ENCODE measurements at regions not wholly inside any gene's neighbourhood (a gene's known extent, or its start where the extent isn't known, plus 50 kb on each side); places are given as distances from the start of the nearest gene placed in this dataset.

DNA sequence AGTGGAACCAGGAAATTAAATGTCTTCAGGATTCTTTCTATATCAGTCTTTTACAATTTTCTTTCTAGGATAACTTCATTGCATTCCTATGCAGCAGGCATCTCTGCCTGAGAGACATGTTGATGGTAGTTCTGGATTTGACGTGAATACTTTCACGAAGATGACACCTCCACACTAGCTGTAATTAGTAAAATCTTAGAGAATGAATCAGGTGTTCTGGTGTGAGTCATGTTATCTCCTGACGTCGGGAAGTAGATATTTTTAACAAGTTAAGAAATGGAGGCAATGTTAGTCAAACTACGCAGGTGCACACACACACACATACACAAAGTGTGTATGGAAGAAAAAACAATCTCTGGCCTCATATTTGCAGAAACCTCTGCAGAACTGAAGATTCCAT is 1661.3 kb upstream of the MIR17HG start:
- no peak for DNase-seq

DNA sequence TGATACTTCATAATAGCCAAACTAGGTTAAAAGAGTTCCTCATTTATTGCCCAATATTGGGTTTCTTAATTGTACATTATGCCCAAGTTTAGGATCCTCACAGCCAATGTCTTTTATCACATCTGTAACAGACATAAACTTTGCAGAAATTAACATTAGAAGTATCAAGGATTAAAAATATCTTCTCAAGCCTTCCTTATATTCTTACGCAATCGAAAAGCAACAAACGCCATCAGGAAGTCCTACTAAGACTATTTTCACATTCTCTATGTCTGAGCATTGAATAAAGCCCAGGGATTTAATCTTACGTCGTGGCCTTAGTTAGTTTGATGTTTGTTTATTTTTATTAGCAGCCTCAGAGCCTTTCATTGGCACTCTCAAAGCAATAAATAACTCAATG is 1660.4 kb upstream of the MIR17HG start:
- DNase-seq, result no peak

DNA sequence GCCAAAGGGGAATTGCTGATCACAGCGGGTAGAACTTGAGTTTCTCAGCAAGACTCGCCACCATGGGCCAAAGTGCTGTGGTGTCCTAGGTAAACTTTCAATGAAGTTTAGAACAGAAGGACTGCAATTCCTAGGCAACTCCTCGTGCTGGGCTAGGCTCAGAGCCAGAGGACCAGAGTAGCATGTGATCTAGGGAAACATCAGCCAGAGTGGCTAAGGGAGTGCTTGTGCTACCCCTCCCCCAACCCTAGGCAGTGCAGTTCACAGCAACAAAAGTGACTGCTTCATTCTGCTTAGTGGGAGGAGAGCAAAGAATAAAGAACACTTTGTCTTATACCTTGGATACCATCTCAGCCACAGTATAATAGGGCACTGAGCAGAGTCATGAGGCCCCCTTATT is 1658.6 kb upstream of the MIR17HG start:
- no peak for DNase-seq

DNA sequence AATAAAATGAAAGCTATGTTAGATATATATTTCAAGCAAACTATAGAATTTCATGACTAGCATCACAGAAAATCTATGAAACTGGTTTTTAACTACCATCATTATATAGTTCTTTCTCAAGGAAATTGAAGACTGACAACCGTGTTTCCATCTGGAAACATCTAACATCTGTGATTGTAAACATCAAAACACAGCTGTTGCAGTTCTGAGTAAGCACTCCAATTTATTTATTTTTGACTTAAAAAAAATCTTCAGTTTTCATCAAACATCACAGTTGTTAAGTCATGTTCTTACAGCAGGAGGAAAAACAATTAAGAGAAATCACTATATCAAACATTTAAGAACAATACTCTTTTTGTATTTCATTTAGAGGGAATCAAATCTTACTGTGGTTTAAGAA is 1653.0 kb upstream of the MIR17HG start:
- DNase-seq, result no peak

DNA sequence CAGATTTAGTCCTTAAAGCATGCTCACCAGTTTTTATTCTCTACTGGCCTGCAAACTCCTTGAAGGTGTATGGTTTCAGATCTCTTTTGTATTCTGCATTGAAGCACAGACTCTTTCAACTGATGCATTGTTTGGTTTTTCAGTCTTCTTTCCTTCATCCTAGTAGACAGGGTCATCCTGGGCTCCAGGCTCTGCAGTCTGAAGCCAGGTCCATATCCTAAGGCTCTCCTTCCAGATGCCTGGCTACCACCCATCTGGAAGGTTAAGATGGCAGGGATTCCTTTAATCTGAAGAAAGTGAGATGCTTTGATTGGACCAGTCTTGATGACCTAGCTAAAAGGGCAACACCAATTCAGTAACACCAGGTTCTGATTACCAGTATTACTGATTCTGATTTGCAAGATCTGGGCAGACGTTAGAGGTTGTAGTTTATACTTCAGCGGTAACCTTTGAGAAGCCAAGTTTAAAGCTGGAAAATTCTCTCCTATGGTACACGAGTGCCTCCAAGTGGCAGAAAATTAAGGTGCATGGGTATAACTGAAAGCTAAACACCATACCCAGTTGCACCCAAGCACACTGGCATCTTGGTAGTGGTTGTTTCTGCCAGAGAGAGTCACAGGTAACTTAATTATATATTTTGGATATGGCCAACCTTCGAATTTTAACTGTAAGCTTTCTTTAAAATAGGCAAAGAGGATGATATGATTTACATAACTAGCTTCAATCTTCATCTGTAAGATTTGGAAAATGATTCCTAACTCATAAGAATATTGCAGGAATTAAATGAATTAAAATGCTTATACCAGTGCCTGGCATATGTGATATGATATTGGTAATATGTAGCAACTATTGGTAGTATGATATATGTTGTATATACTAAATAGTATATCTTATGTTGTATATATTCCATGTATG is 1651.9 kb upstream of the MIR17HG start:
- no peak for DNase-seq

DNA sequence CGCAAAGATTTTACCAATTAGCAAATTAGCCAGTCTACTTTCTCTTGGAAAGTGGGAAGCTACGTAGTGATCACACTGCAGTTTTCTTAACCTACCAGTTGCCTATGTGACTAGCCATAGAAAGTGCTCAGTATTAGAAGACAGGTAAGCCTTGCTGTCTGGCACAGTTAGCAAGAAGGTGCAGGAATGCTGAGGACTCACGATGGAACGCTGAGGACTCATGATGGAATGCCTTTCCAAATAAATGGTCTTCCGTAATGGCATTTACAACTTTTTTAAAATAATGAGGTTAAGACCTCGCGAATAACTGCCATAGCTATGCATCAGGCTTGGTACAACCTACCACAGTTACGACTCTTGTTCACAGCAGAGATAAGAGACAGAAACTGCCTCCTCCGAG is 1645.6 kb upstream of the MIR17HG start:
- no peak for DNase-seq

DNA sequence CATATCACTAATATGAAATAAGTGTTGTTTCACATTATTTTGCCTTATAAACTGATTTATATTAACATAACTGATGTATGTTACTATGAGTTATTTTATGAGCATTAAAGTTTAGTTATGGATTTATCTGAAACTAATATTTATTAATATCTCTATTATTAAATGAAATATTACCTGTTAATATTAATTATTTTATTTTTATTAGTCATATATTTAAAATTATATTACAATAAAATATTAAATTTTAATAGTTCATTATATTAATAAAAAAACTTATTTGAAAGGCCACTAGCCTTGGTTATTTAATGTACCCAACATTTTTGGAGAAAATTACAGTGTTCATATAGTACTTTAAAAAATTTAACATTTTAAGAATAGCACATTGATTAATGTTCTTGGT is 1643.4 kb upstream of the MIR17HG start:
- no peak for DNase-seq

DNA sequence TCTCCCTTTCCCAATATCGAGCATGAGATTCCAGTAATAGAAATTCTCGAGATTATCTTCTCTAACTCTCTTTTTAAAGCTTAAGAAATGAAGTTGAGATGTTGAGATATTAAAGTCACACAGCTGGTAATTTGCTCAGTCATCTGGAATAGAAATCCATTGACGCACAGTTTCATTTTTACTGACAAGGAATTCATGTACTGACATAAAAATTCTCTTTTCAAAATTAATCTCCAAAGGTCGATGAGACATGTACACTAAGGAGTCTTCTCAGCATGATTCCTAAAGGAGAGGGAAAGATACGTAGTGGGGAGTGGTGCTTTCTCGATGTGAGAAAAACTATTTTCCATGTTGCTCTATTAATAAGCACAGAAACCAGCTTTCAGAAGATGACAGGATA is 1639.5 kb upstream of the MIR17HG start:
- DNase-seq, result no peak

DNA sequence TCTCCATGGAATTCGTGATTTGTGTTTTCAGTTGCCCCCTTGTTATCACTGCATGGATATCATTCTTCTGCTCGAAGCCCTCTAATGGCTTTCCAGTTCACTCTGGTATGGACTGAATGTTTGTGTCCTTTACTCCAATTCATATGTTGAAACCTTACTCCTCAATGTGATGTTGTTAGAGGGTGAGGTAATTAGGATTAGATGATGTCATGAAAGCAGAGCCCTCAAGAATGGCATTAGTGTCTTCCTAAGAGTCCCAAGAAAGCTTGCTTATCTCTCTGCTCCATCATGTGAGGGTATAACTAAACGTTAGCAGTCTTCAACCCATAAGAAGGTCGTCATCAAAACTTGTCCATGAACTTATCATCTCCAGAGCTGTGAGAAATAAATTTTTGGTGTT is 1626.3 kb upstream of the MIR17HG start:
- DNase-seq, result no peak

DNA sequence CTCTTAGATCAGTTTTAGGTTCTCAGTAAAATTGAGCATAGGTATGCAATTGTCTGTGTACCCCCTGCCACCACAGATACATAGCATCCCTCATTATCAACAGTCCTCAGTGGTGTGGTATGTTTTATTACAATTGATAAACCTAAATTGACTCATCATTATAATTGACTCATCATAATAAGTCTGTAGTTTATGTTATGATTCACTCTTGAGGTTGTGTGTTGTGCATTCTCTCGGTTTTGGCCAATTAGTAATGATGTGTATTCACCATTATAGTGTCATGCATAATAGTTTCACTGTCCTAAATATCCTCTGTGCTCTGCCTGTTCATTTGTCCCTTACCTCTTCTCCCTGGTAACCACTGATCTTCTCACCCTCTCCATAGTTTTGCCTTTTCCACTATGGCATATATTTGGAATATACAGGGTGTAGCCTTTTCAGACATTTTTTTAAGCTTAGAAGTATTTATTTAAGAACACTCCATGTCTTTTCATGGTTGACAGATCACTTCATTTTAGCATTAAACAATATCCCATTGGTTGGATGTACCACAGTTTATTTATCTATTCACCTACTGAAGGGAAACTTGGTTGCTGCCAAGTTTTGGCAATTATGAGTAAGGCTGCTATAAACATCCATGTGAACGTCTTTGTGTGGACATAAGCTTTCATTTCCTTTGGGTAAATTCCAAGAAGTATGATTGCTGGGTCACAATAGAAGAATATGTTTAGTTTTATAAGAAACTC is 1620.6 kb upstream of the MIR17HG start:
- DNase-seq, result no peak

DNA sequence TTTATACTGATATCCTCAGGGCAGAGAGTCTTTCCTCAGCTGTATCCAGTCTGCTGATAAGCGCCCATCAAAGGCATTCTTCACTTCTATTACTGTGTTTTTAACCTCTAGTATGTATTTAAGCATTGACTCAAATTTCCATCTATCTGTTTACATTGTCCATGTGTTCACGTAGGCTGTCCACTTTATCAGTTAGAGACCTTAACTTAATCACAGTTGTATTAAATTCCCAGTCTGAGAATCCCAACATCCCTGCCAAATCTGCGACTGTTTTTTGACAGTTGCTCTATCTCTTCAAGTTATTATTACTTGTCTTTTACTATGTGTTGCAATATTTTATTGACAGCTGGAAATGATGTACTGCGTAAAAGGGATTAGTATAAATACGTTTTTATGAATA is 1613.7 kb upstream of the MIR17HG start:
- DNase-seq, result no peak

DNA sequence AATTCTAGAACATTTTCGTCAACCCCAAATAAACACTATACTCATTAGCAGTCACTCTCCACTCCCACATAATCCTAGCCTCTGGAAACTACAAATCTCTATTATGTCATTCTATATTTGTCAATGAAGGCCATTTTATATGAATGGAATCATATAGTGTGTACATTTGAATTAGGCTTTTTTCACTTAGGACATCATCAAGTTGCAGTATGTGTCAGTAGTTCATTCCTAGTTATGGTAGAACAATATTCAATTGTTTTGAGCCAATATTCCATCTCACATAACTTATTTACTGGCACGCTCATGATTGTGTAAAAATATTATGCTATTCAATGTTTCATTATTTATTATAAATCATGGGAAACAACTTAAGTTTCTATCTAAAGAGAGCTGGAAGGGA is 1610.4 kb upstream of the MIR17HG start:
- no peak for DNase-seq

DNA sequence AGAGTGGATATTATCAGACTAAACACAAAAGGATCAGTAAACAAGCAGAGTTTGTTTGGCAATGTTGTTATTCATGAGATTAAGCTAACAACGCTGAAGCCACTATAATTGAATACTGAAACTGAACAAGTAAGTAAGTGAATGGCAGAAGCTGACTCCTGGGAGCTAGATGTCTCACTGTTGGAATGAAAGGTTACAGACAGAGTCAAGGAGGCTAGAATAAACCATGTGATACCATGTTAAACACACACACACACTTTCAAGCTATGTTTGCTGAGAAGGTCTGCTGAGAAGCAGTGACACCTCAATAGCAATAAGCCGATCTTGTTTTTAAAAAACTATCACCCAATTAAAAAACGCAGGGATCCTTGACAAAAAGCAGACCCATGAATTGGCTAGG is 1609.4 kb upstream of the MIR17HG start:
- DNase-seq, result no peak

DNA sequence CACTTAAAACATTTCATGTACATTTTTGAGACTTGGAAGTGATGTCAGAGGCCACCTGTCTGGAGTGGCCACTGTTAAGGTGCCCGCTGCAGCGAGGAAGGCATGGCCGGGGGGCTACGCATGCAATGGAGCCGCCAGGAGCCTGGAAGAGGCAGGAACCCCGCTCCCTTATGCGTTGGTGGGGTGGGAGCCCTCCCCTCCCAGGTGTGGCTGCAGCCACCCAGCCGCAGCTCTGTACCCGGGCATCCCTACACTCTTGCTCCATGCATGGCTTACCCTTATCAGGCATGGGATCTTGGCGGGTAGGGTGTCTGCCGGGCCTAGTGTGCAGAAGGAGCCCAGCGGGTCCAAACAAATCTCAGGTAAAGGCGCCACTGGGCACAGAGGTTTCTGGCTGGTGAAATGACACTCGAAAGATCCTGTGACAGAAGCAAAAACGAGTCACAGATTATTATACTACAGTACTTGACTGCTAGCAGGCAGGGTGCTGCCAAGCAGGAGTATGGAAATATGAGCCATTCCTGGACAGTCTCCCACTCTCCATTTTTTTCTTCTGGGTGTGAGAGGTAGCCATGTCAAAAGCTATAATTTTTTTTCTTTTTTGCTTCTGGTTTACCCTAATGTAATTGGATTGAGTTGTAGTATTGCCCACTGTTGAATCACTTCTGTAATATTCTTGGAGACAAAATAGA is 1606.3 kb upstream of the MIR17HG start:
- DNase-seq, result no peak

DNA sequence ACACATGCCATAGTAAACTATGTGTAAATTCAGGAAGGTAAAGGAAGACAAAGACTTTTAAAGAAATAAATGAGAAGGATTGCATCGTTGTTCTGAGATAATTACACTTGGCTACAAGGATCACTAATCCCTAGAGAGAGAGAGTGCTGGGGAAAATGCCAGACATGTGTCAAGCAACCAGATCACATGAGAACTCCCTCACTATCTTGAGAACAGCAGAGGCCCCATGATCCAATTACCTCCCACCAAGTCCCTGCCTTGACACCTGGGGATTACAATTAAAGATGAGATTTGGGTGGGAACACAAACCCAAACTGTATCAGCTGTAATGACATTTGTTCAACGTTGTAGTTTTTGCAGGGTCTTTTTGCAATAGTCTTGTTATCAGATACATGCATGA is 1600.9 kb upstream of the MIR17HG start:
- DNase-seq, result no peak

DNA sequence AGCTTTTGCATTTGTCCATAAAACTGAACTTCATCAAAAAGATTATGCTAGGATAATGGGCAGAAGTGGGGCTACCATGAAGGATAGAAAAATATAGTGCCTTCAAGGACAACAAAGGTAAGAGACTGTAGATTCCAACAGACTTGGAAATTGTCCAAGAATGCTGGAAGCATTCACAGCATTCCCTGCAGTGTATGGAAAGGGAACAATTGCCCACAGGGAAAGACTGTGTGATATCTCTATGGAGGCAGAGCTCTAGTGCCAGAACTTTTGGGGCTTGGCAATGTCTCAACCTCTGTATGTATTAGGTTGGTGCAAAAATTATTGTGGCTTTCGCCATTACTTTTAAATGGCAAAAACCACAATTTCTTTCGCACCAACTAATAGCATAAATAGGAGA is 1598.8 kb upstream of the MIR17HG start:
- no peak for DNase-seq

DNA sequence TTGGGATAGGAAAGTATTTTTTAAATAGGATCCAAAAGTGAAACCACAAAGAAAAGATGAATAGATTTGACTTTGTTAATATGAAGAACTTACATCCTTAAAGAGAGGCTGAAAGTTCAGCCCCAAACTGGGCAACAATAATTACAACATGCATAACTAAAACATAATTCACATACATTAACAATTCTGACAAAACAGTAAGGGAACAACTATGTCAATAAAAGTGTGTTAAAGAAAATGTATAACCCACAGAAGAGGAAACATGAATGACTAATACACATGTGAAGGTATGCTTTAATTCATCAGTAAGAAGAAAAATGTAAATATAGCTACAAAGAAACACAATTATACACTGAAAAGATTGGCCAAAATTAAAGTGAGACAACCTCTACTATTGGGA is 1597.6 kb upstream of the MIR17HG start:
- no peak for DNase-seq

DNA sequence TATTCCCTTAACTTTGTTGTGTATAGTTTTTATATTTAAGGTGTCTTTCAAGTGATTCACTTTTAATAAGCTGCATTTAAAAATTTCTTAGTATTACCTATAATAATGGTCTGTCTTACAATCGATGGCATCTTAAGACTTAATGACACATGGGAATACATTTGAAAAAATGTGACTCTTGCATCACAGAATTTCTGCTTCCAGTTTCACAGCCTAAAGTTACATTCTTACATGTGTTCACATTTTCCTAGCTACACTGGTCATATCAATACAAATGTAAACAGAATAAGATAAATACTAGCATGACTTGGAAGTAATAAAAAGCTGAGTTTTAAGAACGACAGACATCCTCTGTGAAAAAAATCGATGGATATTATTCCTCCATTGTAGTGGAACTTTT is 1597.1 kb upstream of the MIR17HG start:
- DNase-seq, result no peak

DNA sequence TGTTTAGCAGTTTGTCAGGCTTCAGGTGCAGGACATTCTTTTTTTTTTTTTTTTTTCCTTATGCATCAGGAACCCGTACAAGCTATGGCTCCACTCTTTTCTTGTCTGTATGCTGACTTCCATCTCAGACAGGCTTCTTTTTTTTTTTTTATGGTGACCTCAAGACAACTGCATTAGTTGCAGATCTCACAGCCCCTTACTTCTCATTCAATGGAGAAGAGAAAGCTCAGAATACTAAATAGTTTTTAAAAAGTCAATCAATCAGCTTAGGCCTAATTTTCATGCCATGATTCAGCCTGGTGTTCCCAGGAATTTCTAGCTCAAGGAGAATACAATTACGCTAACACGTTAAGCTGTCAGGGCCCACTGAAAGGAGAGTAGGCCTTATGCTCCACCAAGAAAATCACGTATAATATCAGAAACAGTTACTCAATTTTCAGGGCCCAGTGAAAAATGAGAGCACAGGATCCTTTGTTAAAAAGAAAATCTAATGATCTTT is 1596.0 kb upstream of the MIR17HG start:
- no peak for DNase-seq

DNA sequence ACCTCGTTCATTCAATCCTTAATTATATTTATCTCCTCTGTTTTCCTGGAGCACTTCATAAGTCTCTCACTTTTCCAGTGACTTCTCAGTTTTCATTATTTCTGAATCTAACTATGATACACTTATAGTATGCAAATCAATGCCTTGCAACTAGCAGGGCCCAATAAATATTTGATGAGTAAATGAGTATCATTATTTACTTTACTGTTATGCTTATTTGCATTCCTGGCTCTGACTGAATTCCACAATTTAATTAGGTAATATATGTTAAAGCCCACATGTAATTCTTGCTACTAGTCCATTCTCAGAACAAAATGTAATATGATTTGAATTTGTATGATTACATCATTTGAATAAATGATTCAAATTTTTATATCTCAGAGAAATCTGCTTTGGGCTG is 1595.1 kb upstream of the MIR17HG start:
- DNase-seq, result no peak

DNA sequence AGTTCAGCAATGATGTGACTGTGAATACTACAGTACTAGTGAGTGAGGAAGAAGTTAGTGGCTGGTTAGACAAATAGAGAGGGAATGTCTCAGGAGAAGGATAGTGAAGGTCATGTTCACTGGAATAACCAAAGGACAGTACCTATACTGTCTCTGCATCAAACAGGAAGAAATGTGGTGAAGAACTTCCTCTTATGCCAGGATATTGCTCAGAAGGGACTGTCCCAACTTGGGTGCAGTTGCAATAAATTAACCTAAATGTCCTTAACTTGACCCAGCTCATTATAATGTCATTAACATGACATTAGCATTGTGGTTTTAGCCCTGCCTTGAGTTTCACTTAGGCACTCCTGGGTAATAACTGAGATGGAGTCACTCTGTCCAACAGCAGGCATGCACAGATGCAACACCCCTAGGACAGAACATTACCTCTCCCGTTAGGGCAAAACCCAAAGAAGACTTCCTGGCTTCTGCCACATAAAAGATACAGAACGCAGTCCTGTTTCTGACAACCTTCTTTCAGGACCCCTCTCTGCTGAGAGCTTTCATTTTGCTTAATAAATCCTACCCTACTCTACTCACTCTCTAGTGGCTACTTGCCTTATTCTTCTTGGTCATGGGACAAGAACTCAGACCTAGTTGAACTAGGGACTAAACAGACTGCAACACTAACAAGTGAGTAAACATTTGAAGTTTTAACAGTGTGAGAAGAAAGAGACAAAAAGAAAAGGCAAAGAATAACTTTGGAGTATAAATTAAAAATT is 1591.6 kb upstream of the MIR17HG start:
- no peak for DNase-seq

DNA sequence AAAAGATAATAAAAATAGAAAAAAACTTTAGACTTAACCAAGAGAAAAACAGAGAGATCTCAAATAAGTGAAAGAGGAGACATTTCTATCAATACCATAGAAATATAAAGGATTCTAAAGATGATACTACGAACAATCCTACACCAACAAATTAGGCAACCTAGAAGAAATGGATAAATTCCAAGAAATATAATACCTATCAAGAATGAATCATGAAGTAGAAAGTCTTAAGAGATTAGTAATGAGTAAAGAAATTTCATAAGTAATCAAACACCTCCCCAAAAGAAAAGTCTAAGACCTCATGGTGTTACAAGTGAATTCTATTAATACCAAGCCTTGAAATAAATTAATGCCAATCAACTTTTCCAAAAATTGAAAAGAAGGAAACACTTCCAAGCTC is 1584.5 kb upstream of the MIR17HG start:
- no peak for DNase-seq

DNA sequence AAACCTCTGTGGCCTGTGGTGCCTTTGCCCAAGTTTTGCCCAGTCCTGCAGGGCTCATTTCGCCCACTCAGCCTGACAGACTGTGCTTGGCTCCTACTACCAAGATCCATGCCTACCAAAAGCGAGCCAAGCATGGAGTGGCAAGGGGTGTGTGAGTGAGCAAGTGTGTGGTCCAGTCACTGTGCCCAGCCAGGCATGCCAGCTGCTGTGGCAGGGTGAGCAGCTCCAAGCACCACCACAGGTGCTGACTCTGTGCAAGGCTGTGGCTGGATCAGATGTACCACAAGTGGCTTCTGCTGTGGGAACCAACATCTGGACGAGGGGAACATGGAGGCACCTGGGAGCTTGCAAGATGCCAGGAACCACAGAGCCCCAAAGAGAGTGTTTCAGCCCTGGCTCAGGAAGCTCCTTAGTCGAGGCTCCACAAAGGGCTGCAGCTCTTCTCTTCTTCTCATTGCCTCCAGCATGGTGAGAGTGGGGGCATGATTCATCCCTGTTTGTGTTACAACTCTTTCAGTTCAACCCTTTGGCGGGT is 1564.2 kb upstream of the MIR17HG start:
- DNase-seq, result no peak

All from stimulated activated naive CD4-positive, alpha-beta T cell (primary cell).